CD4-positive, alpha-beta T cell (primary cell): ENCODE measurements at regions not wholly inside any gene's neighbourhood (a gene's known extent, or its start where the extent isn't known, plus 50 kb on each side); places are given as distances from the start of the nearest gene placed in this dataset.

Source experiments
- ATAC-seq: fragments of 200-7000 bp; cut with Tn5 transposase; one replicate; pipeline ENCODE4 v1.10.0; 2022; ENCODE audit warnings: mild to moderate bottlenecking; ENCODE audit not compliant: poor library complexity
- CTCF ChIA-PET: fragments of 350-600 bp; sonication (Branson Sonifier 250); formaldehyde crosslinking; loops from one replicate; lab custom pipeline; 2021; ENCODE audit warnings: antibody characterized with exemption, inconsistent platforms; lab: Charles Lee
- POLR2A ChIA-PET: fragments of 350-600 bp; sonication (Branson Sonifier 250); formaldehyde crosslinking; loops from one replicate; lab custom pipeline; 2021; ENCODE audit warnings: antibody characterized with exemption, inconsistent platforms; lab: Charles Lee
- DNase-seq, 14 experiments: peaks; one replicate each; pipeline ENCODE4 v3.0.0-alpha.2; 2013 to 2020; ENCODE audit warnings: mixed read lengths in 2 of 14
- H3K27ac ChIP-seq, 2 donors: one replicate each; pipeline versions ENCODE4 v1.5.1 to v1.7.0; 2013; ENCODE audit warnings: low read length in 2 of 2, low read depth in 1 of 2, mild to moderate bottlenecking in 1 of 2
- H3K27me3 ChIP-seq, 2 experiments: 1 replicate in 1 of 2; 2 replicates in 1 of 2; pipeline versions ENCODE4 v1.6.1 to v1.7.0; 2013; ENCODE audit warnings: low read length in 2 of 2, control low read depth in 1 of 2, mild to moderate bottlenecking in 1 of 2, moderate library complexity in 1 of 2; ENCODE audit not compliant: insufficient read depth in 2 of 2, control insufficient read depth in 1 of 2
- H3K36me3 ChIP-seq: one replicate; pipeline ENCODE4 v1.6.1; 2013; ENCODE audit warnings: low read length, control low read depth; ENCODE audit not compliant: insufficient read depth
- H3K4me1 ChIP-seq: one replicate; pipeline ENCODE4 v1.6.1; 2013; ENCODE audit warnings: low read length, control low read depth; ENCODE audit not compliant: insufficient read depth
- H3K4me3 ChIP-seq: one replicate; pipeline ENCODE4 v1.5.1; 2013; ENCODE audit warnings: mild to moderate bottlenecking, low read length, moderate library complexity
- H3K9me3 ChIP-seq, 2 experiments: 1 replicate in 1 of 2; 2 replicates in 1 of 2; pipeline versions ENCODE4 v1.6.1 to v1.7.0; 2013; ENCODE audit warnings: low read length in 2 of 2, mild to moderate bottlenecking in 2 of 2, control low read depth in 1 of 2, moderate library complexity in 1 of 2; ENCODE audit not compliant: control insufficient read depth in 1 of 2, insufficient read depth in 1 of 2
- H3K27ac Mint-ChIP-seq: one replicate; pipeline ENCODE4 v1.8.0; 2020; ENCODE audit warnings: mixed read lengths
- H3K27me3 Mint-ChIP-seq: one replicate; pipeline ENCODE4 v1.8.0; 2021; ENCODE audit warnings: mixed read lengths
- H3K36me3 Mint-ChIP-seq: one replicate; pipeline ENCODE4 v1.8.0; 2021; ENCODE audit warnings: low read depth, mixed read lengths
- H3K4me1 Mint-ChIP-seq: one replicate; pipeline ENCODE4 v1.8.0; 2021; ENCODE audit warnings: low read depth, mixed read lengths
- H3K4me3 Mint-ChIP-seq: one replicate; pipeline ENCODE4 v1.8.0; 2020; ENCODE audit warnings: mild to moderate bottlenecking, mixed read lengths
- H3K9me3 Mint-ChIP-seq: one replicate; pipeline ENCODE4 v1.8.0; 2020; ENCODE audit warnings: mixed read lengths
- CTCF ChIP-seq: fragments of 200-600 bp; IDR thresholded peaks from one replicate; pipeline ENCODE4 v1.8.0; 2022; ENCODE audit warnings: antibody characterized with exemption, mild to moderate bottlenecking
- intact Hi-C, 2 experiments: fragments of 100-400 bp; cut with DNase I in 1 of 2; cut with micrococcal nuclease in 1 of 2; formaldehyde crosslinking; loops; one replicate each; pipeline versions ENCODE4 v1.15.1 to v1.9.0; 2023 to 2025; cut with DNase I, micrococcal nuclease

GRCh38 chr7:19410691-19411090 lies 265.5 kb upstream of the FERD3L start:
- Histone ChIP-seq H3K36me3 (no peaks in the 10 kb centered on the region), H3K4me3 (no peak overlapping the region), H3K4me1 (no peaks in the 10 kb centered on the region), H3K27ac (no peak overlapping the region), H3K27me3 (no peaks in the 10 kb centered on the region), H3K9me3 (no peaks in the 10 kb centered on the region)
- Mint-ChIP-seq H3K4me3 (no peak overlapping the region), H3K9me3 (no peaks in the 10 kb centered on the region), H3K4me1 (no peaks in the 10 kb centered on the region), H3K36me3 (no peaks in the 10 kb centered on the region), H3K27me3 (no peaks in the 10 kb centered on the region), H3K27ac (no peak overlapping the region)
- ATAC-seq (no peak), DNase-seq (no peak)
- intact Hi-C loops, result no loop called here
- ChIA-PET CTCF (no interaction called here), POLR2A (no interaction called here)
- TF ChIP-seq CTCF, result no peak

- intact Hi-C loops, result no loop called here
- no peaks in the 10 kb centered on the region for H3K4me1 Mint-ChIP-seq
- H3K36me3 Mint-ChIP-seq, result no peaks in the 10 kb centered on the region
- H3K27ac Mint-ChIP-seq, result no peak overlapping the region
- H3K9me3 ChIP-seq, result no peaks in the 10 kb centered on the region
- DNase-seq, result no peak
- no peak overlapping the region for H3K4me3 Mint-ChIP-seq
- no peak overlapping the region for H3K27ac ChIP-seq
- no peaks in the 10 kb centered on the region for H3K9me3 Mint-ChIP-seq
- no peaks in the 10 kb centered on the region for H3K36me3 ChIP-seq
- no peaks in the 10 kb centered on the region for H3K27me3 Mint-ChIP-seq
- H3K4me1 ChIP-seq, result no peaks in the 10 kb centered on the region
- ATAC-seq, result no peak
- no peaks in the 10 kb centered on the region for H3K27me3 ChIP-seq
- H3K4me3 ChIP-seq, result no peak overlapping the region
- ChIA-PET CTCF (no interaction called here), POLR2A (no interaction called here)
- TF ChIP-seq CTCF, result no peak
Measured at GRCh38 chr7:19410106-19410505, 264.9 kb upstream of the FERD3L start.

GRCh38 chr7:19408706-19409220 lies 263.5 kb upstream of the FERD3L start:
- Mint-ChIP-seq H3K27ac (no peak overlapping the region), H3K27me3 (no peaks in the 10 kb centered on the region), H3K9me3 (no peaks in the 10 kb centered on the region)

More at GRCh38 chr7:19408706-19409220, 263.5 kb upstream of the FERD3L start:
- Histone ChIP-seq H3K27me3 (no peaks in the 10 kb centered on the region), H3K9me3 (no peaks in the 10 kb centered on the region), H3K4me3 (no peak overlapping the region), H3K27ac (no peak overlapping the region), H3K4me1 (no peaks in the 10 kb centered on the region), H3K36me3 (no peaks in the 10 kb centered on the region)
- ATAC-seq (no peak), DNase-seq (no peak)
- no peaks in the 10 kb centered on the region for H3K36me3 Mint-ChIP-seq
- no peaks in the 10 kb centered on the region for H3K4me1 Mint-ChIP-seq
- no peak overlapping the region for H3K4me3 Mint-ChIP-seq
- intact Hi-C loops, result no loop called here
- ChIA-PET POLR2A (no interaction called here), CTCF (no interaction called here)
- no peak for TF ChIP-seq CTCF
